ENCODE measurements at regions not wholly inside any gene's neighbourhood (a gene's known extent, or its start where the extent isn't known, plus 50 kb on each side); places are given as distances from the start of the nearest gene placed in this dataset.

- Histone ChIP-seq H3K79me2 (ENCODE audit: control insufficient read depth in 1 of 2, insufficient read depth in 2 of 2, low read length in 2 of 2) (no peaks in the 10 kb centered on the region), H4K5ac (ENCODE audit: insufficient read length, low read depth, low read length) (no peak overlapping the region), H3K4me2 (ENCODE audit: insufficient read depth in 1 of 2, low read depth in 2 of 2, low read length in 2 of 2) (no peak overlapping the region), H3K36me3 (ENCODE audit: control insufficient read depth in 2 of 4, insufficient read depth in 4 of 4, low read length in 3 of 4) (no peaks in the 10 kb centered on the region), H2BK120ac (replicated peaks; ENCODE audit: low read depth, low read length) (no peak overlapping the region), H2BK12ac (ENCODE audit: low read depth, low read length) (no peak overlapping the region), H2BK20ac (ENCODE audit: low read length) (no peak overlapping the region), H3K27ac (ENCODE audit: low read depth, low read length) (no peak overlapping the region), H4K20me1 (replicated peaks in 1 of 2; ENCODE audit: control insufficient read depth in 1 of 2, insufficient read depth in 2 of 2, low read length in 2 of 2) (no peaks in the 10 kb centered on the region), H3K4me1 (replicated peaks in 1 of 4; ENCODE audit: control insufficient read depth in 3 of 4, insufficient read depth in 4 of 4, low read length in 3 of 4) (peaks cover 0 to 6% (median 5%) of the 10 kb centered on the region in 4 experiments; a peak in 3 of 7 replicates), H3K14ac (ENCODE audit: insufficient read length) (no peak overlapping the region), H3K79me1 (ENCODE audit: low read depth, low read length) (no peaks in the 10 kb centered on the region), H3K4me3 (ENCODE audit: extremely low read depth in 1 of 4, insufficient read depth in 2 of 4, low read depth in 3 of 4, low read length in 4 of 4) (no peak overlapping the region), H2AK5ac (ENCODE audit: low read depth, low read length) (no peak overlapping the region), H3K23ac (ENCODE audit: insufficient read length) (no peak overlapping the region), H4K91ac (replicated peaks; ENCODE audit: insufficient read length, low read length) (no peak overlapping the region), H3K27me3 (replicated peaks in 1 of 4; ENCODE audit: control insufficient read depth in 3 of 4, extremely low read depth in 1 of 4, insufficient read depth in 3 of 4, low read length in 3 of 4) (no peaks in the 10 kb centered on the region), H3K9ac (replicated peaks in 1 of 4; ENCODE audit: extremely low read depth in 1 of 4, low read depth in 3 of 4, low read length in 3 of 4) (no peak overlapping the region), H3K18ac (ENCODE audit: extremely low read depth, low read length) (no peak overlapping the region), H3K4ac (replicated peaks; ENCODE audit: insufficient read length, low read depth, low read length) (no peak overlapping the region), H2AFZ (ENCODE audit: low read length) (no peak overlapping the region), H4K8ac (ENCODE audit: extremely low read depth, insufficient read depth, low read length) (no peak overlapping the region), H3K56ac (replicated peaks; ENCODE audit: insufficient read length, low read depth, low read length) (no peak overlapping the region), H2BK15ac (ENCODE audit: low read length) (no peak overlapping the region), H2BK5ac (ENCODE audit: low read depth, low read length) (no peak overlapping the region), H3K9me3 (ENCODE audit: insufficient read depth in 2 of 2, low read depth in 1 of 2, low read length in 1 of 2) (no peaks in the 10 kb centered on the region), H3K23me2 (ENCODE audit: low read depth, low read length) (no peaks in the 10 kb centered on the region)
- ChIA-PET POLR2A (ENCODE audit: partially characterized antibody) (no interaction called here), CTCF (ENCODE audit: partially characterized antibody) (interaction anchor here (0.7 to 2.9 kb wide), 2 partner anchors 16 to 334 kb away, joined by 4 to 14 read pairs; no protein-coding TSS in a partner anchor)
- no peak for FAIRE-seq
- DNase-seq (ENCODE audit: low read depth in 1 of 2, low spot score in 2 of 2): no peak
- 91% methylated on average over 15 of the region's 15 CpGs; no CpG with 5 or more reads in 1 of the 2 experiments for WGBS, 2 experiments (ENCODE audit: extremely low coverage in 1 of 2, insufficient coverage in 1 of 2, insufficient read length in 1 of 2, insufficient replicate concordance in 2 of 2, low coverage in 1 of 2, low lambda C conversion rate in 2 of 2, missing lambda C conversion rate in 1 of 2)
- TF ChIP-seq SAP30 (IDR thresholded peaks at IDR 0.05; ENCODE audit: insufficient read depth, insufficient replicate concordance, low read length) (no peak), EP300 (IDR thresholded peaks at IDR 0.05; ENCODE audit: borderline replicate concordance in 1 of 2, low read depth in 2 of 2, low read length in 2 of 2) (no peak), POLR2A (IDR thresholded peaks at IDR 0.05; ENCODE audit: control extremely low read depth in 1 of 2, low read depth in 2 of 2, low read length in 2 of 2) (no peak), RBBP5 (IDR thresholded peaks at IDR 0.05; ENCODE audit: borderline replicate concordance, low read depth, low read length) (no peak), SP2 (IDR thresholded peaks at IDR 0.05; ENCODE audit: low read length) (no peak), BACH1 (IDR thresholded peaks at IDR 0.05; ENCODE audit: low read length) (no peak), SIRT6 (IDR thresholded peaks at IDR 0.05; ENCODE audit: low read length) (no peak), ATF2 (IDR thresholded peaks at IDR 0.05; ENCODE audit: low read length) (no peak), TAF7 (optimal IDR thresholded peaks at IDR 0.05; ENCODE audit: borderline replicate concordance, low read depth, low read length) (no peak), ZNF274 (IDR thresholded peaks at IDR 0.05; ENCODE audit: borderline replicate concordance, extremely low read depth, low read length) (no peak)
- TF ChIP-seq, protein P1, sequence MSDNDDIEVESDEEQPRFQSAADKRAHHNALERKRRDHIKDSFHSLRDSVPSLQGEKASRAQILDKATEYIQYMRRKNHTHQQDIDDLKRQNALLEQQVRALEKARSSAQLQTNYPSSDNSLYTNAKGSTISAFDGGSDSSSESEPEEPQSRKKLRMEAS (IDR thresholded peaks at IDR 0.05): no peak
Measured at GRCh38 chr19:31070146-31071065, 278.8 kb downstream of the TSHZ3 start.
